Lower leg skin (tissue), 3 donors: ENCODE measurements at regions not wholly inside any gene's neighbourhood (a gene's known extent, or its start where the extent isn't known, plus 50 kb on each side); places are given as distances from the start of the nearest gene placed in this dataset.

ENCODE experiments used
- POLR2A ChIP-seq, 2 donors: fragments of 450-650 bp; IDR thresholded peaks; one replicate each; pipeline ENCODE4 v1.6.1; 2016 to 2017; ENCODE audit warnings: antibody characterized with exemption in 2 of 2, mild to moderate bottlenecking in 1 of 2, moderate library complexity in 1 of 2
- TF ChIP-seq, protein P1 (sequence below), 3 donors: fragments of 450-650 bp; IDR thresholded peaks; one replicate each; pipeline ENCODE4 v1.5.1; 2016; ENCODE audit warnings: antibody characterized with exemption in 3 of 3, mild to moderate bottlenecking in 3 of 3, moderate library complexity in 2 of 3

GRCh38 chr5:82982846-82983245 is 94.3 kb downstream of the TMEM167A start:
- TF ChIP-seq, protein P1, sequence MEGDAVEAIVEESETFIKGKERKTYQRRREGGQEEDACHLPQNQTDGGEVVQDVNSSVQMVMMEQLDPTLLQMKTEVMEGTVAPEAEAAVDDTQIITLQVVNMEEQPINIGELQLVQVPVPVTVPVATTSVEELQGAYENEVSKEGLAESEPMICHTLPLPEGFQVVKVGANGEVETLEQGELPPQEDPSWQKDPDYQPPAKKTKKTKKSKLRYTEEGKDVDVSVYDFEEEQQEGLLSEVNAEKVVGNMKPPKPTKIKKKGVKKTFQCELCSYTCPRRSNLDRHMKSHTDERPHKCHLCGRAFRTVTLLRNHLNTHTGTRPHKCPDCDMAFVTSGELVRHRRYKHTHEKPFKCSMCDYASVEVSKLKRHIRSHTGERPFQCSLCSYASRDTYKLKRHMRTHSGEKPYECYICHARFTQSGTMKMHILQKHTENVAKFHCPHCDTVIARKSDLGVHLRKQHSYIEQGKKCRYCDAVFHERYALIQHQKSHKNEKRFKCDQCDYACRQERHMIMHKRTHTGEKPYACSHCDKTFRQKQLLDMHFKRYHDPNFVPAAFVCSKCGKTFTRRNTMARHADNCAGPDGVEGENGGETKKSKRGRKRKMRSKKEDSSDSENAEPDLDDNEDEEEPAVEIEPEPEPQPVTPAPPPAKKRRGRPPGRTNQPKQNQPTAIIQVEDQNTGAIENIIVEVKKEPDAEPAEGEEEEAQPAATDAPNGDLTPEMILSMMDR (IDR thresholded peaks at IDR 0.05): no peak
- no peak for TF ChIP-seq POLR2A (IDR thresholded peaks at IDR 0.05)
